ENCODE measurements at regions not wholly inside any gene's neighbourhood (a gene's known extent, or its start where the extent isn't known, plus 50 kb on each side); places are given as distances from the start of the nearest gene placed in this dataset.

DNA sequence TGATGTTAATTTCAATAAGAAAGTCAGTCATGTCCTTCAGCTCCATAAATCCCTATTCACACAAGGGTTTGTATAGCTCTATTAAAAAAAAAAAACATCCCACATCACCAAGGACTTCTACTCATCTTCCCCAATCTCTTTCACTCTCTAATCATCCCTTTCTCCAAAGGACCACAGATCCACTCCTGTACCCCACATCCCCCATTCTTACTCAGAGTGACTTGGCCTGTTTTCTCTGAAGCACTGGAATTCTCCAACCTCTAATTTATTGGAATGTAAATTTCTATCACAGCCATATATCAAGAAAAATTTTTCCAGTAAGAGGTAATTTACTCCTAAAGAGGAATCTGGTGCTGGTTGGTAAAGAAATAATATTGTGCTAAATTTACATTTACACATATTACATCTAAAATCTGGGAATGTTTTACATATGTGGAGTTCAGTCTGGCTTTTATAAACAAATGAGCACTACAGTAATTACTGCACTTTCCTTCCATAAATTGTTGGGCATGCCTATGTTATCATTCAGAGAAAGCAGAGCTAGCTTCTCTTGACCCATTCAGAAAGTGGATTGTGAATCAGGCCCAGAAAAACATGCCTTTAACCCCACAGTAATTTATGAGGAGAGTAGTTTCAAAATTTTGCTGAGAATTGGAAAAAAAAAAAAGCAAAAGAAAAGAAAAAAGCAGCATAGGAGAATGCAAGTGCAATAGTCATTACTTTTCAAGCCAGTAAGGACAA, 399.5 kb upstream of the TNC start:
- POLR2A ChIA-PET (ENCODE audit: low non-redundant PET), result no interaction called here
- no peak overlapping the region for H3K27ac ChIP-seq
- CTCF ChIA-PET, result no interaction called here
- no peak for TF ChIP-seq CTCF (conservative IDR thresholded peaks at IDR 0.05; ENCODE audit: low read depth)
- no peak for DNase-seq (ENCODE audit: low spot score)

DNA sequence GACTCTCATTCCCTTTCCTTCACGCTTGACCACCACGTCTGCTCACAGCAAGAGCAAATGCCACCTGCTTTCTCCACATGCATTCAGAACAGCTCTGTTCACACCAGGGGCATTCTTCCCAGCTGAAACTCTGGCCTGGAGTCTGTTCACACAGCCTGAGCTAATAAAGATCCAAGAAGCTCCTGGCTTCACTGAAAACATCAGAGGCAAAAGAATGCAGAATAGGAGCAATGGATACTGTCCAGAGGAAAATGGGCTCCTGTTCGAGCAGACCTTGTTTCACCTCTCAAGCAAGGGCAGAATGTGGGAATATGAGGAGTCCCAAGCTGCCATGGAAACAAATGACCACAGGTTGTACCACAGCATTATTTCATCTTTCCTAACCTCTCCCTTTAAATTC, 402.7 kb upstream of the TNC start:
- POLR2A ChIA-PET (ENCODE audit: low non-redundant PET), result no interaction called here
- no peak for TF ChIP-seq CTCF (conservative IDR thresholded peaks at IDR 0.05; ENCODE audit: low read depth)
- H3K27ac ChIP-seq, result no peak overlapping the region
- CTCF ChIA-PET, result no interaction called here
- DNase-seq (ENCODE audit: low spot score), result no peak

- DNase-seq (ENCODE audit: low spot score), result no peak
- no peak overlapping the region for H3K27ac ChIP-seq
- POLR2A ChIA-PET (ENCODE audit: low non-redundant PET), result no interaction called here
- no peak for TF ChIP-seq CTCF (conservative IDR thresholded peaks at IDR 0.05; ENCODE audit: low read depth)
- CTCF ChIA-PET, result interaction anchor here (0.6 to 1.1 kb wide), 2 partner anchors 425 to 508 kb away, joined by 4 to 7 read pairs; no protein-coding TSS in a partner anchor
Observed at GRCh38 chr9:115522912-115523311, 405.0 kb upstream of the TNC start.

DNA sequence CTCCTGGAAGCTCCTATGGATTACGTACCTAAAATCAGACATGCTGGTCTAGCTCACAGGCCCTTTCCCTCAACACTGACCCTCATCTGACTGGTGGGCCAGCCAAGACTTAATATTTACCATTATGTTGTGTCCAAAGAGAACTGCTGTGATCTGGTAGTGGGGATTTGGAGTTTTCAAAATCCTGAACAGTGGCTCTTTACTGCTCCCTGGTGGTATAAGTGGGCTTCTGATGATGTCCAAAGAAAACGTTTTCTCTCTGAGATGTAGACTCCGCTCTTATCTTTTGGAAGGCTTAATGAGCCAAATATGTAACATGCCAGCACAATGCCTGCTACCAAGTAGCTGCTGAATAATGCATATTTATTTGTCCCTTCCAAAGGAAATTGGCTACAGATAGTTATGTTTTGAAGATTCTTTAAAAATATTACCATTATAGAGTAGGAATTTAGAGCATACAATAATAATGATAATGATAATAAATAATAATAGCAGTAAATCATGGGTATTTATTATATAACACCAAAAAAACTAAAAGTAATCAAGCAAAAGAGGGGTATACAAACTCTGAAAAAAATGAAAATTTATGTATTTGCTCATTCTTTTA, 406.6 kb upstream of the TNC start:
- ChIA-PET CTCF (interaction anchor here (0.6 to 1.6 kb wide), 5 partner anchors 9 to 1124 kb away, joined by 3 to 5 read pairs (median 3); no protein-coding TSS in a partner anchor), POLR2A (ENCODE audit: low non-redundant PET) (no interaction called here)
- no peak overlapping the region for H3K27ac ChIP-seq
- DNase-seq (ENCODE audit: low spot score), result peak; percentile 71
- peak; percentile 83 for TF ChIP-seq CTCF (conservative IDR thresholded peaks at IDR 0.05; ENCODE audit: low read depth)

DNA sequence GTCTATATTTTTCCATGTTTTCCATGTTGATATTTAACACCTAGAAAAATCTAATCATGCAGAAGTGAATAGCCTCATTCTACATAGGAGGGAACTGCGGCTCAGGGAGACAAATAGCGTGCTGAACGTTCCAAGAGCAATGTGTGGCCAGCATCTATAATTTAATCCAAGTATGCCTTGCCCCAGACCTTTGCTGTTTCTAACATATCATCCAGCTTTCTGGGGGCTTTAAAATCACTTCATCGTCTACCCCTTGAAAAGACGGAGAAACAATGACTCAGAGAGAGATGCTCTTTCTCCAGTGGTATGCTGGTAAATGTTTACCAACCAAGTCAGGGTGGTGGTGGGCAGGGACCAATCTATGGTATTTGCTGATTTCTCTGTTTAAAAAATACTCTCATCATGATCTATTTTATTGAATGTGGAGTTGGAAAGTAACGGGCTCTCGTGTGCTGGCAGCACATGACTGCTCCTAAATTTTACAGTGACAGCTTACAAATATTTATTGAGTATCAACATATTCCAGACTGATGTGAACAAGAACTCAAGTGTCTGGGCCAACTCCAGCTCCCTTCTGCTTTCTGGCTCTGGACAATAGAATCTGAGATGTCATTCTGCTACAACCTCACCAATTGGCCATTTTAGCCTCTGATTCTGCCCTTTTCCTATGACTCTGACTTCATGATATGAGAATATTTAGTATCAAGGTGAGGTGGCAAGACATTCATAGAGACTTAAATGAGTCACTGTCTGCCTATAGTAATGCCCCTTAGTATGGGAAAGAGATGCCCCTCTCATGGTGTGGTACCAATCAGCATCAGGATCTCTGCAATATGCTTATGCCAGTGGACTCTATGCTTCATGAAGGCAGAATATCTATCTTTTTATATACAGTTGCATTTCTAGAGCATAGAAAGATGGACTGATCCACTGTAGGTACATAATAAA, 407.4 kb upstream of the TNC start:
- ChIA-PET CTCF (interaction anchor here (0.6 to 1.6 kb wide), 5 partner anchors 8 to 1125 kb away, joined by 3 to 5 read pairs (median 3); no protein-coding TSS in a partner anchor), POLR2A (ENCODE audit: low non-redundant PET) (no interaction called here)
- no peak overlapping the region for H3K27ac ChIP-seq
- DNase-seq (ENCODE audit: low spot score), result no peak
- no peak for TF ChIP-seq CTCF (conservative IDR thresholded peaks at IDR 0.05; ENCODE audit: low read depth)

- H3K27ac ChIP-seq, result no peak overlapping the region
- ChIA-PET POLR2A (ENCODE audit: low non-redundant PET) (no interaction called here), CTCF (no interaction called here)
- TF ChIP-seq CTCF (conservative IDR thresholded peaks at IDR 0.05; ENCODE audit: low read depth), result no peak
- no peak for DNase-seq (ENCODE audit: low spot score)
Observed at GRCh38 chr9:115531410-115532125, 413.6 kb upstream of the TNC start.

Data from RWPE1 (cell line).